GM21528 (cell line): ENCODE measurements at regions not wholly inside any gene's neighbourhood (a gene's known extent, or its start where the extent isn't known, plus 50 kb on each side); places are given as distances from the start of the nearest gene placed in this dataset.

Experiments
- ATAC-seq: cut with Tn5 transposase; IDR thresholded peaks from one replicate; pipeline ENCODE4 v1.9.1; 2021; ENCODE audit warnings: mild to moderate bottlenecking, moderate library complexity; ENCODE audit not compliant: unreplicated experiment, low FRiP score

GRCh38 chr6:104143757-104144156 lies 716.0 kb downstream of the HACE1 start:
- ATAC-seq = no peak

- ATAC-seq = no peak
Observed at GRCh38 chr6:104134876-104135275, 724.8 kb downstream of the HACE1 start.

- ATAC-seq = no peak
Observed at GRCh38 chr6:104130343-104130742, 729.4 kb downstream of the HACE1 start.

GRCh38 chr6:104126315-104127005 lies 733.3 kb downstream of the HACE1 start:
- no peak for ATAC-seq

GRCh38 chr6:104123227-104123626 lies 736.5 kb downstream of the HACE1 start:
- no peak for ATAC-seq

GRCh38 chr6:104118274-104118673 lies 741.4 kb downstream of the HACE1 start:
- ATAC-seq = no peak

- no peak for ATAC-seq
Observed at GRCh38 chr6:104109806-104110205, 749.9 kb downstream of the HACE1 start.

GRCh38 chr6:104108634-104109033 lies 751.1 kb downstream of the HACE1 start:
- no peak for ATAC-seq

- no peak for ATAC-seq
Observed at GRCh38 chr6:104095661-104096416, 763.9 kb downstream of the HACE1 start.

- no peak for ATAC-seq
Observed at GRCh38 chr6:104087765-104088164, 772.0 kb downstream of the HACE1 start.

- ATAC-seq = no peak
Observed at GRCh38 chr6:104068281-104068680, 791.4 kb downstream of the HACE1 start.

GRCh38 chr6:104064876-104065275 lies 794.8 kb downstream of the HACE1 start:
- ATAC-seq = no peak

GRCh38 chr6:104050455-104050854 lies 809.3 kb downstream of the HACE1 start:
- no peak for ATAC-seq

- ATAC-seq = no peak
Observed at GRCh38 chr6:104046426-104046825, 813.3 kb downstream of the HACE1 start.

GRCh38 chr6:104031346-104031745 lies 828.4 kb downstream of the HACE1 start:
- no peak for ATAC-seq

GRCh38 chr6:104022126-104022525 lies 837.6 kb downstream of the HACE1 start:
- no peak for ATAC-seq

- no peak for ATAC-seq
Observed at GRCh38 chr6:104019075-104019753, 840.5 kb downstream of the HACE1 start.

- ATAC-seq = no peak
Observed at GRCh38 chr6:104017410-104018381, 842.0 kb downstream of the HACE1 start.

GRCh38 chr6:104014163-104014959 lies 845.4 kb downstream of the HACE1 start:
- ATAC-seq = no peak
